ENCODE measurements at regions not wholly inside any gene's neighbourhood (a gene's known extent, or its start where the extent isn't known, plus 50 kb on each side); places are given as distances from the start of the nearest gene placed in this dataset.

DNA sequence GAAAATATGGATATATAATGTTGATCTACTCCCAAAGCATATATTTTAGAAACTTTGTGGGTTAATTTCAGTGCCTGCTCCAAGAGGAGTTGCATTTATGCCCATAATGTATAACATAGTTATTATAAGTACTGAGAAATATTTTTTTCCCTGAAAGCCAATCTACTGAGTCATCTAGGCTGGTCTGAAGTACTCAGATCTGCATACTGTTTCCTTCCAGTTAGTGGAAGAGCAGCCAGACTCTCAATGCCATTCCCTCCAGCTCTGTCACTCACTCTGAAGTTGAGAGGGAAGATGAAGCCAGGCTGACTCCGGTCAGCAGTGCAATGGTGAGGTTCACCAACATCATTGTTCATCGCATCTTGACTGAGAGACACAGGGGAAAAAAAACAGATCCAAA lies 505.1 kb downstream of the PPARGC1A start:
- Histone ChIP-seq H3K79me2 (ENCODE audit: insufficient read depth, low read length) (no peaks in the 10 kb centered on the region), H3K23me2 (ENCODE audit: insufficient read length, low read depth, low read length, poor library complexity, severe bottlenecking) (no peaks in the 10 kb centered on the region), H3K27me3 (ENCODE audit: insufficient read depth, low read length) (no peaks in the 10 kb centered on the region), H4K5ac (ENCODE audit: insufficient read length, low read depth, low read length) (no peak overlapping the region), H2BK15ac (ENCODE audit: low read depth, low read length) (no peak overlapping the region), H2BK20ac (ENCODE audit: low read depth, low read length, poor library complexity, severe bottlenecking) (no peak overlapping the region), H3K56ac (ENCODE audit: insufficient read length, low read depth, low read length) (no peak overlapping the region), H3K27ac (ENCODE audit: insufficient read length, low read depth, low read length) (no peak overlapping the region), H4K91ac (ENCODE audit: insufficient read length, low read depth, low read length) (no peak overlapping the region), H3K4ac (ENCODE audit: low read depth, low read length) (no peak overlapping the region), H3K9me3 (ENCODE audit: control insufficient read depth, low read depth, low read length) (no peaks in the 10 kb centered on the region), H3K9ac (ENCODE audit: extremely low read depth, insufficient read length, low read length) (no peak overlapping the region), H2BK5ac (ENCODE audit: insufficient read length, low read length) (no peak overlapping the region), H3K23ac (ENCODE audit: insufficient read length, low read depth, low read length) (no peak overlapping the region), H2AK5ac (ENCODE audit: insufficient read length, low read length) (no peak overlapping the region), H3K14ac (ENCODE audit: insufficient read depth, low read length) (no peak overlapping the region), H2AFZ (ENCODE audit: low read length) (no peak overlapping the region), H4K8ac (replicated peaks; ENCODE audit: insufficient read length, low read depth, low read length) (no peak overlapping the region), H3T11ph (ENCODE audit: low read length) (no peak overlapping the region), H3K4me2 (ENCODE audit: insufficient read depth, insufficient read length, low read length) (no peak overlapping the region), H4K20me1 (ENCODE audit: control insufficient read depth, insufficient read depth, insufficient read length) (no peaks in the 10 kb centered on the region), H2BK120ac (ENCODE audit: low read depth, low read length, poor library complexity, severe bottlenecking) (no peak overlapping the region), H3K4me1 (ENCODE audit: insufficient read depth, low read length) (no peaks in the 10 kb centered on the region), H3K18ac (ENCODE audit: insufficient read length, low read depth, low read length) (no peak overlapping the region), H3K79me1 (ENCODE audit: insufficient read depth, low read depth, low read length, poor library complexity, severe bottlenecking) (no peaks in the 10 kb centered on the region), H2BK12ac (ENCODE audit: insufficient read length, low read depth, low read length) (no peak overlapping the region)
- no peaks in the 10 kb centered on the region for H3K36me3 Mint-ChIP-seq (ENCODE audit: insufficient read depth in 1 of 3, low read depth in 3 of 3)
- no peak for TF ChIP-seq CTCF (conservative IDR thresholded peaks at IDR 0.05)
- peaks cover 0 to 2% of the 10 kb centered on the region in 2 experiments; a peak in 1 of 5 replicates for H3K9me3 Mint-ChIP-seq
- no peaks in the 10 kb centered on the region for H3K4me1 Mint-ChIP-seq
- no peak overlapping the region for H3K4me3 Mint-ChIP-seq
- DNase-seq, result no peak
- H3K27me3 Mint-ChIP-seq (ENCODE audit: low read depth), result no peaks in the 10 kb centered on the region
- no CpG with 5 or more reads among the region's 2 CpGs for WGBS (ENCODE audit: extremely low coverage, insufficient read length, low lambda C conversion rate)
- no peak overlapping the region; a peak in 1 of 7 replicates for H3K27ac Mint-ChIP-seq
